Stomach (tissue), 4 donors: ENCODE measurements at regions not wholly inside any gene's neighbourhood (a gene's known extent, or its start where the extent isn't known, plus 50 kb on each side); places are given as distances from the start of the nearest gene placed in this dataset.

Experiments
- POLR2A ChIP-seq, 4 donors: fragments of 450-650 bp; IDR thresholded peaks; one replicate each; pipeline ENCODE4 v1.6.1; 2016; ENCODE audit warnings: antibody characterized with exemption in 4 of 4, control low read depth in 2 of 4, mild to moderate bottlenecking in 1 of 4, moderate library complexity in 1 of 4
- TF ChIP-seq, protein P1 (sequence below), 7 experiments: fragments of 450-650 bp in 4 of 7; fragments of 200-600 bp in 3 of 7; sonication (generic) in 3 of 7; IDR thresholded peaks; one replicate each; pipeline ENCODE4 v1.5.1; 2016 to 2019; ENCODE audit warnings: antibody characterized with exemption in 7 of 7, control low read depth in 2 of 7, mild to moderate bottlenecking in 1 of 7

DNA sequence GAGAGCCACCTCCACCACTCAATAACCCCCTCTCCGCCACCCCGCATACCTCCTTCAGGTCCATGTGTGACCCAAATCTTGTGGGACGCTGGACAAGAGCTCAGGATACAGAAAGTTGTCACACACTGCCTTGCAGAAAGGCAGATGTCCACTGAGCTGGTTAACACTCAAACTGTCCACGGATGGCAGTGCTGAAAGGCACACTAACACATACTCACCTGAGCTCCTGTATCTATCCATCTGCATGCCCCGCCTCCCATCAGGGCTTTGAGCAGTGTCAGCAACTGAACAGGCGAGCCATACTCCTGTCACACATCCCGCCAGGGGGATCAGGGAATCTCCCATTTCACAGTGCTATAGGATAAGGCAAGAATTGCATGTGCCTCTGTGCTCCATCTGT lies 642.0 kb downstream of the GALC start:
- TF ChIP-seq, protein P1, sequence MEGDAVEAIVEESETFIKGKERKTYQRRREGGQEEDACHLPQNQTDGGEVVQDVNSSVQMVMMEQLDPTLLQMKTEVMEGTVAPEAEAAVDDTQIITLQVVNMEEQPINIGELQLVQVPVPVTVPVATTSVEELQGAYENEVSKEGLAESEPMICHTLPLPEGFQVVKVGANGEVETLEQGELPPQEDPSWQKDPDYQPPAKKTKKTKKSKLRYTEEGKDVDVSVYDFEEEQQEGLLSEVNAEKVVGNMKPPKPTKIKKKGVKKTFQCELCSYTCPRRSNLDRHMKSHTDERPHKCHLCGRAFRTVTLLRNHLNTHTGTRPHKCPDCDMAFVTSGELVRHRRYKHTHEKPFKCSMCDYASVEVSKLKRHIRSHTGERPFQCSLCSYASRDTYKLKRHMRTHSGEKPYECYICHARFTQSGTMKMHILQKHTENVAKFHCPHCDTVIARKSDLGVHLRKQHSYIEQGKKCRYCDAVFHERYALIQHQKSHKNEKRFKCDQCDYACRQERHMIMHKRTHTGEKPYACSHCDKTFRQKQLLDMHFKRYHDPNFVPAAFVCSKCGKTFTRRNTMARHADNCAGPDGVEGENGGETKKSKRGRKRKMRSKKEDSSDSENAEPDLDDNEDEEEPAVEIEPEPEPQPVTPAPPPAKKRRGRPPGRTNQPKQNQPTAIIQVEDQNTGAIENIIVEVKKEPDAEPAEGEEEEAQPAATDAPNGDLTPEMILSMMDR (IDR thresholded peaks at IDR 0.05) = no peak
- no peak for TF ChIP-seq POLR2A (IDR thresholded peaks at IDR 0.05)
